GM23338 (cell line): ENCODE measurements at regions not wholly inside any gene's neighbourhood (a gene's known extent, or its start where the extent isn't known, plus 50 kb on each side); places are given as distances from the start of the nearest gene placed in this dataset.

Experiments
- ATAC-seq: fragments of 200-7000 bp; cut with Tn5 transposase; 3 replicates; pipeline ENCODE4 v1.9.1; 2020
- DNase-seq: peaks from one replicate; pipeline ENCODE4 v3.0.0-alpha.2; 2015; ENCODE audit warnings: low spot score
- H2AFZ ChIP-seq: fragments of 200-600 bp; sonication (generic); 2 replicates; pipeline ENCODE4 v1.8.0; 2016; ENCODE audit warnings: antibody characterized with exemption, mild to moderate bottlenecking, moderate library complexity
- H3F3A ChIP-seq: fragments of 200-600 bp; sonication (generic); replicated peaks from 2 replicates; pipeline ENCODE4 v1.8.0; 2017; ENCODE audit warnings: antibody characterized with exemption, mixed run types, low read depth
- H3K27ac ChIP-seq: fragments of 200-600 bp; sonication (generic); 2 replicates; pipeline ENCODE4 v1.6.1; 2016; ENCODE audit warnings: low read depth
- H3K27me3 ChIP-seq: fragments of 200-600 bp; sonication (generic); 2 replicates; pipeline ENCODE4 v1.8.0; 2016; ENCODE audit warnings: mild to moderate bottlenecking, mixed run types, moderate library complexity; ENCODE audit not compliant: insufficient read depth
- H3K36me3 ChIP-seq: fragments of 200-600 bp; sonication (generic); 2 replicates; pipeline ENCODE4 v1.8.0; 2016; ENCODE audit warnings: mild to moderate bottlenecking; ENCODE audit not compliant: insufficient read depth
- H3K4me1 ChIP-seq: fragments of 200-600 bp; sonication (generic); 2 replicates; pipeline ENCODE4 v1.8.0; 2016; ENCODE audit warnings: mild to moderate bottlenecking, moderate library complexity; ENCODE audit not compliant: insufficient read depth
- H3K4me2 ChIP-seq: fragments of 200-600 bp; sonication (generic); 2 replicates; pipeline ENCODE4 v1.7.1; 2017; ENCODE audit warnings: mixed run types
- H3K4me3 ChIP-seq: fragments of 200-600 bp; sonication (generic); 2 replicates; pipeline ENCODE4 v1.6.1; 2016; ENCODE audit warnings: mixed run types
- H3K79me2 ChIP-seq: fragments of 200-600 bp; sonication (generic); replicated peaks from 2 replicates; pipeline ENCODE4 v1.8.0; 2017; ENCODE audit warnings: mild to moderate bottlenecking; ENCODE audit not compliant: insufficient read depth
- H3K9me2 ChIP-seq: fragments of 200-600 bp; sonication (generic); 2 replicates; pipeline ENCODE4 v1.8.0; 2017; ENCODE audit not compliant: insufficient read depth
- H4K20me1 ChIP-seq: fragments of 200-600 bp; sonication (generic); replicated peaks from 2 replicates; pipeline ENCODE4 v1.8.0; 2017; ENCODE audit warnings: mild to moderate bottlenecking; ENCODE audit not compliant: insufficient read depth
- H3K27ac Mint-ChIP-seq: 2 replicates; pipeline ENCODE4 v1.8.0; 2020; ENCODE audit warnings: inconsistent platforms, mild to moderate bottlenecking, moderate library complexity, mixed read lengths
- H3K27me3 Mint-ChIP-seq: 3 replicates; pipeline ENCODE4 v1.8.0; 2022; ENCODE audit warnings: low read depth, mild to moderate bottlenecking, moderate library complexity, mixed read lengths, inconsistent platforms; ENCODE audit not compliant: insufficient read depth, poor library complexity
- H3K36me3 Mint-ChIP-seq: 3 replicates; pipeline ENCODE4 v1.8.0; 2021; ENCODE audit warnings: low read depth, mild to moderate bottlenecking, inconsistent platforms, moderate library complexity, mixed read lengths
- H3K4me1 Mint-ChIP-seq: 3 replicates; pipeline ENCODE4 v1.8.0; 2020; ENCODE audit warnings: mild to moderate bottlenecking, inconsistent platforms, mixed read lengths
- H3K4me3 Mint-ChIP-seq: 3 replicates; pipeline ENCODE4 v1.8.0; 2021; ENCODE audit warnings: moderate library complexity, mild to moderate bottlenecking, inconsistent platforms, mixed read lengths
- H3K9me3 Mint-ChIP-seq: 3 replicates; pipeline ENCODE4 v1.8.0; 2020; ENCODE audit warnings: moderate library complexity, mild to moderate bottlenecking, inconsistent platforms, mixed read lengths
- CREB1 ChIP-seq: fragments of 250-450 bp; sonication (Bioruptor Pico); IDR thresholded peaks from 2 replicates; pipeline ENCODE4 v1.5.0; 2020; ENCODE audit warnings: low read depth, mild to moderate bottlenecking, moderate library complexity
- EZH2 ChIP-seq: fragments of 200-600 bp; sonication (generic); IDR thresholded peaks from one replicate; pipeline ENCODE4 v1.8.0; 2017; ENCODE audit warnings: antibody characterized with exemption, mild to moderate bottlenecking, low read depth; ENCODE audit not compliant: unreplicated experiment
- EZH2phosphoT487 ChIP-seq: fragments of 200-600 bp; sonication (generic); IDR thresholded peaks from one replicate; pipeline ENCODE4 v1.8.1; 2018; ENCODE audit warnings: antibody characterized with exemption; ENCODE audit not compliant: unreplicated experiment
- JUNB ChIP-seq: IDR thresholded peaks from one replicate; pipeline ENCODE4 v1.6.1; 2016; ENCODE audit warnings: antibody characterized with exemption; ENCODE audit not compliant: unreplicated experiment
- NANOG ChIP-seq: IDR thresholded peaks from 2 replicates; pipeline ENCODE4 v1.6.1; 2016; ENCODE audit warnings: antibody characterized with exemption, borderline replicate concordance
- POLR2AphosphoS5 ChIP-seq: IDR thresholded peaks from 2 replicates; pipeline ENCODE4 v1.6.1; 2016; ENCODE audit warnings: antibody characterized with exemption, low read depth
- STAT1 ChIP-seq: IDR thresholded peaks from one replicate; pipeline ENCODE4 v1.6.1; 2016; ENCODE audit warnings: antibody characterized with exemption; ENCODE audit not compliant: unreplicated experiment
- TF ChIP-seq, protein P1 (sequence below): IDR thresholded peaks from one replicate; pipeline ENCODE4 v1.6.1; 2018; ENCODE audit warnings: antibody characterized with exemption; ENCODE audit not compliant: unreplicated experiment
- TF ChIP-seq, protein P2 (sequence below): fragments of 250-450 bp; sonication (Bioruptor Pico); IDR thresholded peaks from 2 replicates; pipeline ENCODE4 v1.5.0; 2020; ENCODE audit warnings: mild to moderate bottlenecking, moderate library complexity
- TF ChIP-seq, protein P3 (sequence below): IDR thresholded peaks from 2 replicates; pipeline ENCODE4 v1.6.1; 2016; ENCODE audit warnings: antibody characterized with exemption

DNA sequence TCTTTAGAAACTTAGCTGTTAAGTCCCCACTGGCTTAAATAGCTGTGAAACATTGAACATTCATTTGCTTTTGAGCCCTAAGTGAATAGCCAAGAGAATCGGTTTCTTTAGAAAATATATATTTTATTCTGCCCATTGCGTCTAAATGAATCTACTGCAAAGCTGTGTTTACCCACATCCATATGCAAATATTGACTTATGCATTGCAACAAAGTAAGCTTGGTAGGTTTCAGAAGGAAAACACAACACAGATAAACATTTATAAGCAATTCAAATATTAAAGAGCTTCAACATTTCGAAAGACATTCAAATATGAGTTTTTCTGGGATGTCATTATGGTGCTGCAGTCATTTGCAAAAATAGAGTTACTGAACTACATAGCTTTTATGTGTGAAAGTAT, 257.3 kb downstream of the SH2D4B start (continued):
- TF ChIP-seq, protein P1, sequence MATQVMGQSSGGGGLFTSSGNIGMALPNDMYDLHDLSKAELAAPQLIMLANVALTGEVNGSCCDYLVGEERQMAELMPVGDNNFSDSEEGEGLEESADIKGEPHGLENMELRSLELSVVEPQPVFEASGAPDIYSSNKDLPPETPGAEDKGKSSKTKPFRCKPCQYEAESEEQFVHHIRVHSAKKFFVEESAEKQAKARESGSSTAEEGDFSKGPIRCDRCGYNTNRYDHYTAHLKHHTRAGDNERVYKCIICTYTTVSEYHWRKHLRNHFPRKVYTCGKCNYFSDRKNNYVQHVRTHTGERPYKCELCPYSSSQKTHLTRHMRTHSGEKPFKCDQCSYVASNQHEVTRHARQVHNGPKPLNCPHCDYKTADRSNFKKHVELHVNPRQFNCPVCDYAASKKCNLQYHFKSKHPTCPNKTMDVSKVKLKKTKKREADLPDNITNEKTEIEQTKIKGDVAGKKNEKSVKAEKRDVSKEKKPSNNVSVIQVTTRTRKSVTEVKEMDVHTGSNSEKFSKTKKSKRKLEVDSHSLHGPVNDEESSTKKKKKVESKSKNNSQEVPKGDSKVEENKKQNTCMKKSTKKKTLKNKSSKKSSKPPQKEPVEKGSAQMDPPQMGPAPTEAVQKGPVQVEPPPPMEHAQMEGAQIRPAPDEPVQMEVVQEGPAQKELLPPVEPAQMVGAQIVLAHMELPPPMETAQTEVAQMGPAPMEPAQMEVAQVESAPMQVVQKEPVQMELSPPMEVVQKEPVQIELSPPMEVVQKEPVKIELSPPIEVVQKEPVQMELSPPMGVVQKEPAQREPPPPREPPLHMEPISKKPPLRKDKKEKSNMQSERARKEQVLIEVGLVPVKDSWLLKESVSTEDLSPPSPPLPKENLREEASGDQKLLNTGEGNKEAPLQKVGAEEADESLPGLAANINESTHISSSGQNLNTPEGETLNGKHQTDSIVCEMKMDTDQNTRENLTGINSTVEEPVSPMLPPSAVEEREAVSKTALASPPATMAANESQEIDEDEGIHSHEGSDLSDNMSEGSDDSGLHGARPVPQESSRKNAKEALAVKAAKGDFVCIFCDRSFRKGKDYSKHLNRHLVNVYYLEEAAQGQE, result no peak
- TF ChIP-seq EZH2phosphoT487, result no peak

DNA sequence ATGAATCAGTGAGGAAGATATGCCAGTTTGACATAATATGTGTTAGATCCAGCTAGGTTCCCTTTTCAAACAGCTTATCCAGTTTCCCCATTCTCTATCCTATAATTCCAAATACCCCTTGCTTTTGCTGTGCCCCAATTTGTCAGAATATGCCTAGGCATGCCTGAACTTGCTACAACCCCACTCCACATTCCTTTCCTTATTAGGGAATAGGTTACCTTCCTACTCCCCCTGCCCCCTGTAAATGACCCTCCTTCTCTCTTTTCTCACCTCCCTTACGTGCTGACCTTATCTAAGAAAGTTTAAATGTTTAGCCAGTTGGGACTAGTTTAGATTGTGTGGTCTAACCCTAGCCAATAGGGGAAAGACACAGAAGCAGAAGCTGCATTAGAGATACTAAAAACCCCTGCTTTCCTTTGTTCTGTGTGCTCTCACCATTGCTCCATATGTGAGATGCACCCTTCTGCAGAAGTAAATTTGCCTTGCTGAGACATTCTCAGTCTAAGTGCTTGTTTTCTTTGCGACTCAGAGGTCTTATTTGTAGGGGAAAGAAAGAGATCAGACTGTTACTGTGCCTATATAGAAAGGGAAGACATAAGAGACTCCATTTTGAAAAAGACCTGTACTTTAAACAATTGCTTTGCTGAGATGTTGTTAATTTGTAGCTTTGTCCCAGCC, 267.8 kb downstream of the SH2D4B start:
- Mint-ChIP-seq H3K27ac (no peak overlapping the region), H3K4me3 (no peak overlapping the region), H3K9me3 (peaks cover 26% of the 10 kb centered on the region), H3K4me1 (no peaks in the 10 kb centered on the region), H3K36me3 (peaks cover 24% of the 10 kb centered on the region; the same call in 2 of the 3 replicates), H3K27me3 (peaks cover 3% of the 10 kb centered on the region)
- no peak for ATAC-seq
- Histone ChIP-seq H3K36me3 (no peaks in the 10 kb centered on the region), H4K20me1 (no peaks in the 10 kb centered on the region), H3K27ac (no peak overlapping the region), H3K27me3 (no peaks in the 10 kb centered on the region), H3F3A (no peaks in the 10 kb centered on the region), H3K4me1 (no peaks in the 10 kb centered on the region), H3K4me2 (no peak overlapping the region), H3K79me2 (no peaks in the 10 kb centered on the region), H3K9me2 (peaks cover 22% of the 10 kb centered on the region), H2AFZ (no peak overlapping the region), H3K4me3 (no peak overlapping the region)
- DNase-seq, result peak; percentile 21
- no peak for TF ChIP-seq EZH2phosphoT487
- TF ChIP-seq POLR2AphosphoS5, result no peak
- TF ChIP-seq EZH2, result no peak
- no peak for TF ChIP-seq CREB1 (CRISPR knock-in tag)
- TF ChIP-seq, protein P2, sequence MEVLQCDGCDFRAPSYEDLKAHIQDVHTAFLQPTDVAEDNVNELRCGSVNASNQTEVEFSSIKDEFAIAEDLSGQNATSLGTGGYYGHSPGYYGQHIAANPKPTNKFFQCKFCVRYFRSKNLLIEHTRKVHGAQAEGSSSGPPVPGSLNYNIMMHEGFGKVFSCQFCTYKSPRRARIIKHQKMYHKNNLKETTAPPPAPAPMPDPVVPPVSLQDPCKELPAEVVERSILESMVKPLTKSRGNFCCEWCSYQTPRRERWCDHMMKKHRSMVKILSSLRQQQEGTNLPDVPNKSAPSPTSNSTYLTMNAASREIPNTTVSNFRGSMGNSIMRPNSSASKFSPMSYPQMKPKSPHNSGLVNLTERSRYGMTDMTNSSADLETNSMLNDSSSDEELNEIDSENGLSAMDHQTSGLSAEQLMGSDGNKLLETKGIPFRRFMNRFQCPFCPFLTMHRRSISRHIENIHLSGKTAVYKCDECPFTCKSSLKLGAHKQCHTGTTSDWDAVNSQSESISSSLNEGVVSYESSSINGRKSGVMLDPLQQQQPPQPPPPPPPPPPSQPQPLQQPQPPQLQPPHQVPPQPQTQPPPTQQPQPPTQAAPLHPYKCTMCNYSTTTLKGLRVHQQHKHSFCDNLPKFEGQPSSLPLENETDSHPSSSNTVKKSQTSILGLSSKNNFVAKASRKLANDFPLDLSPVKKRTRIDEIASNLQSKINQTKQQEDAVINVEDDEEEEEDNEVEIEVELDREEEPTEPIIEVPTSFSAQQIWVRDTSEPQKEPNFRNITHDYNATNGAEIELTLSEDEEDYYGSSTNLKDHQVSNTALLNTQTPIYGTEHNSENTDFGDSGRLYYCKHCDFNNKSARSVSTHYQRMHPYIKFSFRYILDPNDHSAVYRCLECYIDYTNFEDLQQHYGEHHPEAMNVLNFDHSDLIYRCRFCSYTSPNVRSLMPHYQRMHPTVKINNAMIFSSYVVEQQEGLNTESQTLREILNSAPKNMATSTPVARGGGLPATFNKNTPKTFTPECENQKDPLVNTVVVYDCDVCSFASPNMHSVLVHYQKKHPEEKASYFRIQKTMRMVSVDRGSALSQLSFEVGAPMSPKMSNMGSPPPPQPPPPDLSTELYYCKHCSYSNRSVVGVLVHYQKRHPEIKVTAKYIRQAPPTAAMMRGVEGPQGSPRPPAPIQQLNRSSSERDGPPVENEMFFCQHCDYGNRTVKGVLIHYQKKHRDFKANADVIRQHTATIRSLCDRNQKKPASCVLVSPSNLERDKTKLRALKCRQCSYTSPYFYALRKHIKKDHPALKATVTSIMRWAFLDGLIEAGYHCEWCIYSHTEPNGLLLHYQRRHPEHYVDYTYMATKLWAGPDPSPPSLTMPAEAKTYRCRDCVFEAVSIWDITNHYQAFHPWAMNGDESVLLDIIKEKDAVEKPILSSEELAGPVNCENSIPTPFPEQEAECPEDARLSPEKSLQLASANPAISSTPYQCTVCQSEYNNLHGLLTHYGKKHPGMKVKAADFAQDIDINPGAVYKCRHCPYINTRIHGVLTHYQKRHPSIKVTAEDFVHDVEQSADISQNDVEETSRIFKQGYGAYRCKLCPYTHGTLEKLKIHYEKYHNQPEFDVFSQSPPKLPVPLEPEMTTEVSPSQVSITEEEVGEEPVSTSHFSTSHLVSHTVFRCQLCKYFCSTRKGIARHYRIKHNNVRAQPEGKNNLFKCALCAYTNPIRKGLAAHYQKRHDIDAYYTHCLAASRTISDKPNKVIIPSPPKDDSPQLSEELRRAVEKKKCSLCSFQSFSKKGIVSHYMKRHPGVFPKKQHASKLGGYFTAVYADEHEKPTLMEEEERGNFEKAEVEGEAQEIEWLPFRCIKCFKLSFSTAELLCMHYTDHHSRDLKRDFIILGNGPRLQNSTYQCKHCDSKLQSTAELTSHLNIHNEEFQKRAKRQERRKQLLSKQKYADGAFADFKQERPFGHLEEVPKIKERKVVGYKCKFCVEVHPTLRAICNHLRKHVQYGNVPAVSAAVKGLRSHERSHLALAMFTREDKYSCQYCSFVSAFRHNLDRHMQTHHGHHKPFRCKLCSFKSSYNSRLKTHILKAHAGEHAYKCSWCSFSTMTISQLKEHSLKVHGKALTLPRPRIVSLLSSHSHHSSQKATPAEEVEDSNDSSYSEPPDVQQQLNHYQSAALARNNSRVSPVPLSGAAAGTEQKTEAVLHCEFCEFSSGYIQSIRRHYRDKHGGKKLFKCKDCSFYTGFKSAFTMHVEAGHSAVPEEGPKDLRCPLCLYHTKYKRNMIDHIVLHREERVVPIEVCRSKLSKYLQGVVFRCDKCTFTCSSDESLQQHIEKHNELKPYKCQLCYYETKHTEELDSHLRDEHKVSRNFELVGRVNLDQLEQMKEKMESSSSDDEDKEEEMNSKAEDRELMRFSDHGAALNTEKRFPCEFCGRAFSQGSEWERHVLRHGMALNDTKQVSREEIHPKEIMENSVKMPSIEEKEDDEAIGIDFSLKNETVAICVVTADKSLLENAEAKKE (CRISPR knock-in tag), result no peak
- TF ChIP-seq STAT1, result no peak
- TF ChIP-seq NANOG, result no peak
- TF ChIP-seq, protein P1, result no peak
- TF ChIP-seq, protein P3, sequence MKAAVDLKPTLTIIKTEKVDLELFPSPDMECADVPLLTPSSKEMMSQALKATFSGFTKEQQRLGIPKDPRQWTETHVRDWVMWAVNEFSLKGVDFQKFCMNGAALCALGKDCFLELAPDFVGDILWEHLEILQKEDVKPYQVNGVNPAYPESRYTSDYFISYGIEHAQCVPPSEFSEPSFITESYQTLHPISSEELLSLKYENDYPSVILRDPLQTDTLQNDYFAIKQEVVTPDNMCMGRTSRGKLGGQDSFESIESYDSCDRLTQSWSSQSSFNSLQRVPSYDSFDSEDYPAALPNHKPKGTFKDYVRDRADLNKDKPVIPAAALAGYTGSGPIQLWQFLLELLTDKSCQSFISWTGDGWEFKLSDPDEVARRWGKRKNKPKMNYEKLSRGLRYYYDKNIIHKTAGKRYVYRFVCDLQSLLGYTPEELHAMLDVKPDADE, result no peak
- no peak for TF ChIP-seq JUNB
